Activated CD8-positive, alpha-beta memory T cell treated with anti-CD3 and anti-CD28 coated beads, Interleukin-2, amount 50 U/mL, for 1 hour (primary cell): ENCODE measurements at regions not wholly inside any gene's neighbourhood (a gene's known extent, or its start where the extent isn't known, plus 50 kb on each side); places are given as distances from the start of the nearest gene placed in this dataset.

ENCODE experiments used
- DNase-seq: peaks from one replicate; pipeline ENCODE4 v3.0.0-alpha.2; 2020; ENCODE audit errors: extremely low read depth

- DNase-seq = no peak
These were observed 219.0 kb downstream of the CDC5L start for GRCh38 chr6:44606504-44606903.

DNA sequence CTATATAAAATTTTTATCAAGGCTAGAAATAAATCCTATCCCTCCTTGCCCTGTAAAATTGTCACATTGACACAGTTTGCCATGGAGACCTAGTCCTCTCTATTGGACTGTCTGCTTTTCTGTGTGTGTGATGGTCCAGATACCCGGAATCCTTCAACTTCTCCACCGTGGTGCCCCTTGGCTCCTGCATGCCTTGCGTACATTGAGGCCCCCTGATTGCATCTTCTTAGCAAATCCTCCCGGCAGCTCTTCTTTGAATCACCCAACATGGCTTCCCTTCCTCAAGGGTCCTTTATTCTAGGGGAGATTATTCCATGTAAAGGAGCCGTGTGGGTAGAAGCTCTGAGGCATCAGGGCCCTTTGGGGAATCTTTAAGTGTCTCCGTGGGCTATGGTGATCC, 219.5 kb downstream of the CDC5L start:
- DNase-seq = no peak

DNA sequence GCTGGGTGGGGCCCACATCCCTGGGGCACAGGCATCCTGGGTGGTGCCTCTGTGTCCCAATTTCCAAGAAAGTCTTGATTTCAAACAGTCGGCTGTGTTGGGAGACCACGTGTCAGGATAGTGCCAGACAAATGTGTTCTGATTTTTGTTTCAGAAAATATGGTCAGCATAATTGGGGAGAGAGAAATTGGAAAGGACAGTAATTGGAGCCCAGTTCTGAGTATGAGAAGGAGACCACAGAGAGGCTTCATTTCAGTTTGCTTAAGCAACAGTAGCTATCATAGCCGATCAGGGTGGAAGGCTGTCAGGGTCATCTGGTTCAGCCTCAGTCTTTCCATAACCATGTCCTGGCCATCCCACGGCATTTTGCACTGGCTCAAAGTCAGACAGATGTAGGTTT, 220.7 kb downstream of the CDC5L start:
- no peak for DNase-seq

GRCh38 chr6:44609051-44609612, 221.6 kb downstream of the CDC5L start:
- no peak for DNase-seq

- DNase-seq = no peak
These were observed 226.9 kb downstream of the CDC5L start for GRCh38 chr6:44614396-44614795.

- DNase-seq = no peak
These were observed 228.1 kb downstream of the CDC5L start for GRCh38 chr6:44615621-44616020.

GRCh38 chr6:44617416-44617815, 229.9 kb downstream of the CDC5L start:
- no peak for DNase-seq

GRCh38 chr6:44618371-44618770, 230.9 kb downstream of the CDC5L start:
- DNase-seq = no peak

- no peak for DNase-seq
These were observed 233.4 kb downstream of the CDC5L start for GRCh38 chr6:44620922-44621321.

DNA sequence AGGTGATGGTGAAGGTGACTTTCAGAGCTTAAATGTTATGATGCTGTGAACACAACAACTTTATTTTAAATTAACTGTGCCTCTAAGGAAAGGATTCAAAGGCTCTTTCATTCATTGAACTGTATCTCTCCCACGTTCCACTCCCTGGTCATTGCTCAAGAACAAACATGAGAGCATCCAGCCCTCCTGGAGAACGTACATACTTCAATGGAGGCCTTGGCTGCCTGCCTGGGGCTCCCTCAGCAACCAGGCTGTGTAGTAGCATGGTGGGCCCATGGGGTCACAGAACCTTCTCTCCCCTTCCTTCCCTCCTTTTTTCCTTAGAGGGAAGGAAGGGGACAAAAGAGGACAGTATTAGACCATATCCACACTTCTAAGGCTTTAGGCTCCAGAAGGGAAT, 234.3 kb downstream of the CDC5L start:
- DNase-seq = no peak

- DNase-seq = no peak
These were observed 235.0 kb downstream of the CDC5L start for GRCh38 chr6:44622555-44622954.

- DNase-seq = no peak
These were observed 235.4 kb downstream of the CDC5L start for GRCh38 chr6:44622956-44623355.

- DNase-seq = no peak
These were observed 236.7 kb downstream of the CDC5L start for GRCh38 chr6:44624226-44624625.

DNA sequence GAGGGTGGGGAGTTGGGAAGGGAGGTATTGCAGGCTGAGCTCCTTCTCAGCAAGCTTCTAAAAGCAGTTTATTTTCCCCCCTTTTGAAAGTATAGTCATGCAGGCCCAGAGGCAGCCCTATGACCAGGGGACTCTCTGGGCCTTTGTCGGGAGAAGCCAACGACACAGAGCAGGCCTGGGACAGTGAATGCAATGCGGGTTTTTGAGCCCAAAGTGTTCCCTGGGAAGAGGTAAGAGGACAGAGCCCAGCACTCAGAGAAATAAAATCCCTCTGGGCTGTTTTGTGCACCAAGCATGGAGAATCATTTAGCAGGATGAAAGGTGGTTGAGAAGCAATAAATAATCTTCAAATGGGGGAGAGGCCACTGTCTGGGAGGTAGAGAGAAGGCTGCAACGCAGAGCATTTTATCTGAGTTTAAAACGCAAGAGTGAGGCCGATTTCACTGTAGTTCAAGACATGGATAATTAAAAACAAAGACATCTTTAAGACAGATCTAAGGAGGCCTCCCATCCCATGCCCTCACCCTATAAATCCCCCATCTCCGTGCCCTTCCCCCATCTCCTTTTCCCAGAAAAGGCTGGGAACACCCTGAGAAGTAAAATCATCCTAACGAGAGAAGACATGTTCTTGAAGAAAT, 237.5 kb downstream of the CDC5L start:
- DNase-seq = no peak

DNA sequence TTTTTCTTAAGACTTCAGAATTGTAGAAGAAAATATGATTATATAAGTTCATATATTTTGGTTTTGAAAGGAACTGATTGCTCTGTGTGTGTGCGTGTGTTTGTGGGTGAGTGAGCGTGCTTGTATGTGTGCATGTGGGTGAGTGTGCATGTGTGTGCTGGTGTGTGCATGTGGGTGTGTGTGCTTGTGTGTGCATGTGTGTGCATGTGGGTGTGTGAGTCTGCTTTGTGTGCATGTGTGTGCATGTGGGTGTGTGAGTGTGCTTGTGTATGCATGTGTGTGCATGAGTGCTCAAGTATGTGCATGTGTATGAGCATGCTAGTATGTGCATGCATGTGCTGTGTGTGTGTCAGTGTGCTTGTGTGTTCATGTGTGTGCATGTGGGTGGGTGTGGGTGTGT, 238.5 kb downstream of the CDC5L start:
- no peak for DNase-seq

DNA sequence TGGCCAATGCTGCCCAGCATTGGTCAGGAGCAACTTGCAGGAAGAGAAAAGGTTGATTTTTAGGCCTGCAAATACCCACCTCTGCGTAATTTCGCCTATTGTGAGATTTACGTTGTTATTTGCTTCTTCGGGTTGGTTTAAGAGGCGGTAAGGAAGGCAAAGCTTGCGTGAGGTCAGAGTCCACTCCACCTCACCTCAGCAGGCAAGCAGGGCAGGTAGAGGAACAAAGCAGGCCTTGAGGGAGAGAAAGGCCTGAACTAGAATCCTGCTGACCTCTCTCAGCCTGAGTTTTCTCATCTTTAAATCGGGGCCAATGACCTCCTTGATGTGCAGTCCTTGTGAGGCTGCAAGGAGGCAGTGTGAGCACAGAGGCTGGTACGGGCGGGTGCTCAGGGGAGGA, 239.1 kb downstream of the CDC5L start:
- no peak for DNase-seq

- no peak for DNase-seq
These were observed 239.8 kb downstream of the CDC5L start for GRCh38 chr6:44627091-44627882.

GRCh38 chr6:44627883-44628271, 240.4 kb downstream of the CDC5L start:
- no peak for DNase-seq

- no peak for DNase-seq
These were observed 240.8 kb downstream of the CDC5L start for GRCh38 chr6:44628347-44628746.

DNA sequence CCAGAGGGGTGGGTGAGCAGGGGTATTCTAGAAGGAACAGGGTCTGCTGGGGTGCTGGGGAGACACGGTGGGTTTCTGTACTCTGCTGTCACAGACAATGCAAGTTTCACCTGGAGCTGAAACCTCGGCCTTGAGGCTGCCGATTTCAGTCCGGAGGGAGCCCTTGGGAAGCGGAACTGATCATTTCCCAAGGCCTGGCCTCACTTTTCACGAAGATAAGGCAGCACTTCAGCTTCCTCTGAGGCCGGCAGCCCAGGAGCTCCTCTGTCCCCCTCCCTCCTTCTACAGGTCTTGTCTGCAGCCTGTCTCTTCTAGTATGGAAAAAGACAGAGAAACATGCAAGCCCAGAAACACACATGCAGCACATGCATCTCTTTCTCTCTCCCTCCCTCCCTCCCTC, 242.1 kb downstream of the CDC5L start:
- no peak for DNase-seq

DNA sequence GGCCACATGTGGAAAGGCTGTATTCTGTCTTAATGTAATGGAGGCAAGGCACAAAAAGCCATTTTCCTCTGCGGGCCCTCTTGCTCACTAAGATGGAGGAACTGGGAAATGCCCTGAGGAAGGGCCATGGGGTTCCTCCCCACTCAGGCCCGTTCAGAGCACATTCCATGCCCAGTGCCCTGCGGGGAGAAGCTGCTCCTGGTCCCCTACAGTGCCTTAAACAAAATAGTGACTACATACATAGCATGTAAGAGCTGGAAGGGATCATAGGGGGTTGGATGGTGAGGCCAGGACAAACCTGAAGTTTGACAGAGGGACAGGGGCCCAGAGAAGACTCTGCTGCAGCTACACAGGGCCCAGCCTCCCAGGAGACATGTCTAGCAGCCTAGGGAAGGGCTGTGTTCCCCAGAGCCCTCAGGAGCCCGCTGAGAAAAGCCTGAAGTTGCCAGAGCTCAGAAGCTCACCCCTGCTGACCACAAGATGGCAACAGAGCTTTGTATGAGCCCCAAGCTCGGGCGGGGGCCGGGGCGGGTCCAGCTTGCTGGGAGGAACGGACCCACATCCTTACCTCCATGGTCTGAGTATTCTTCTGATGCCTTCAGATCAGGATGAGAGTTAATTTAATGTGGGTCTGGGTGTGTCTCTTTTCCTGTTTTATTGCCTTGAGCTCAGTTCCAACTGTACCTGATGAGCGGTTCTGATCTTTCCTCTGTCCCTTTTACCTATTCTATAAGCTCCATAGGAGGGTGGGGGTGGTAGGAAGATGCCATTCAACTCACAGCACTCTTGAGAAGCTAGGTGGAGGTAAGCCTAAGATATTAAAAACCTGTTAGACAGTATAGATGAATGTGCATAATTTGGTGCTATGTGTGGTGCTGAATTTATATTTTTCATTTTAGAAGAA, 242.9 kb downstream of the CDC5L start:
- DNase-seq = no peak

- DNase-seq = no peak
These were observed 244.5 kb downstream of the CDC5L start for GRCh38 chr6:44631968-44632367.
